SH-SY5Y (cell line): ENCODE measurements at regions not wholly inside any gene's neighbourhood (a gene's known extent, or its start where the extent isn't known, plus 50 kb on each side); places are given as distances from the start of the nearest gene placed in this dataset.

Experiments
- GATA2 ChIP-seq: IDR thresholded peaks from 2 replicates; pipeline ENCODE4 v1.6.1; 2011; ENCODE audit warnings: mild to moderate bottlenecking, low read depth, low read length
- GATA3 ChIP-seq: IDR thresholded peaks from 2 replicates; pipeline ENCODE4 v1.6.1; 2011; ENCODE audit warnings: low read depth, mild to moderate bottlenecking, low read length, moderate library complexity

DNA sequence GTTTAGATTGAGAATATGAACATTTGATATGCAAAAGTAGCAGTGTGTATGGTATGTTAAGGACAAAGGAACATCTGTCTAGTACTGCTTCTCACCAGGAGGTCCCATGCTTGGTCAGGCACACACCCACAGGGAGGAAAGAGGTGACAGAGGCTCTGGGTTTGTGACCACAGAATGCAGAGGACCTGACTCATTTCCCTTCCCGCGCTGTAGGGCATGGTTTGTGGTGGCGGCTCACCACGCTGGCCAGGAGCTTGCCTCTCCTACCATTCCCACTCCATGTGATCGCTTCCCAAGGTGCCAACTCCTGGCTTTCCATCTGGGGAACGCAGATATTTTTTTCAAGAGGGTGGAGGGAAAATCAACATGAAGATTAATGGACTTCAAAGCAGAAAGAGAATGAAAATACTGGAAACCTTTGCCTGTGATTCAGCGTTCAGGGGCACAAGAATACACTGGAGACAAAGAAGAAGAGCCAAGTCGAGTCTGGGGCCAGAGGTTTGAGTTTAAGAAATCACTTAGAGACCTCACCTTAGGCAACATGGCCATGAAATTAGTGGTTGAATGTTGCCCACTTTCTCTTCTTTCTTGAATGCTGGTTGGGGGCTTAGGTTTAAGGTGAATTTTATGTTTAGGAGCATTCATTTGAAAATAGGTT is 477.8 kb downstream of the CCDC171 start:
- TF ChIP-seq GATA2 (no peak), GATA3 (no peak)
